A673 (cell line): ENCODE measurements at regions not wholly inside any gene's neighbourhood (a gene's known extent, or its start where the extent isn't known, plus 50 kb on each side); places are given as distances from the start of the nearest gene placed in this dataset.

ENCODE experiments used
- CTCF ChIP-seq: fragments of 300-800, 200-600 bp; sonication (generic); conservative IDR thresholded peaks from 2 replicates; pipeline ENCODE4 v1.5.1; 2017; ENCODE audit warnings: low read depth, mild to moderate bottlenecking, antibody characterized with exemption, low read length, moderate library complexity, mixed read lengths
- EZH2 ChIP-seq: fragments of 200-600 bp; sonication (generic); IDR thresholded peaks from 2 replicates; pipeline ENCODE4 v1.6.1; 2017; ENCODE audit warnings: borderline replicate concordance, low read depth, mild to moderate bottlenecking, mixed read lengths, antibody characterized with exemption, low read length; ENCODE audit not compliant: poor library complexity, severe bottlenecking

- no peak for TF ChIP-seq CTCF
- TF ChIP-seq EZH2: no peak
Measured at GRCh38 chr10:90642136-90642535, 215.7 kb downstream of the HTR7 start.
